Activated CD8-positive, alpha-beta memory T cell treated with anti-CD3 and anti-CD28 coated beads, Interleukin-2, amount 50 U/mL, for 48 hours (primary cell): ENCODE measurements at regions not wholly inside any gene's neighbourhood (a gene's known extent, or its start where the extent isn't known, plus 50 kb on each side); places are given as distances from the start of the nearest gene placed in this dataset.

Experiments
- DNase-seq: peaks from one replicate; pipeline ENCODE4 v3.0.0-alpha.2; 2020

GRCh38 chr16:9307446-9307845 lies 216.0 kb downstream of the HAPSTR1 start:
- no peak for DNase-seq

- DNase-seq, result no peak
Observed at GRCh38 chr16:9308356-9308801, 216.9 kb downstream of the HAPSTR1 start.

DNA sequence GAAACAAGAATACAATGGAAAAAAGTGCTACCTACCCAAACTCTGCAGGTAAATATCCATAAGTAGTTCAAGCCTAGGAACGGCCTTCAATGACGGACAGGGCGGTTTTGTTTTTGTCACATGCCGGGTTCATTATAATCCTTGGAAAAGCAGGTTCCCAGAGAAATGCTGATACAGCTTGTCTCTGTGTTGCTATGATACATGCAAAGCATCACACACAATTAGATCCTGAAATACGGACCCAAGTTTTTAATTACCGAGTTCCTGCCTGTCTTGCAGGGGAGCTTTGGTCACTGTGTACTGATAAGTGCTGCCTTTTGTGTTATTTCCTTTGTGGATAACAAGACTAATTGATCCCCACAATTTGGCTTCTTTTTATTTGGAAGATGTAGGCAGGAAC lies 217.4 kb downstream of the HAPSTR1 start:
- no peak for DNase-seq

DNA sequence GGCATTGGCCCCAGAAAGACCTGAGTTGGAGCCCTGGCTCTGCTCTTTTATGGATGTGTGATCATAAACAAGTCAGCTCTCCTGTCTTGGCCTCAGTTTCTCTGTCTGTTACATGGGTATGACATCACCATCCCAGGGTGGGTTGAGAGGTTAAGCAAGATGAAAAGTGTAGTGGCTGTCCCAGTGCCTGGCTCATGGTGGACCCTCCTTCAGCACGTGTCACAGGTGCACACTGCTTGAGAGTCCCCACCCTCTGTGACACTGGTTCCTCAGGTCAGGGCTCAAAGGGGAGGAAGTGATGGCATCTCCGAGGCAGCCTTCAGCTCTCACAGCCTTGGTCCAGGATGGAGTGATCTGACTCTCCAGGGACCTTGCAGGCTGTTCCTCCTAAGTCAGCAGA lies 218.4 kb downstream of the HAPSTR1 start:
- no peak for DNase-seq

- no peak for DNase-seq
Observed at GRCh38 chr16:9311303-9311954, 220.0 kb downstream of the HAPSTR1 start.

DNA sequence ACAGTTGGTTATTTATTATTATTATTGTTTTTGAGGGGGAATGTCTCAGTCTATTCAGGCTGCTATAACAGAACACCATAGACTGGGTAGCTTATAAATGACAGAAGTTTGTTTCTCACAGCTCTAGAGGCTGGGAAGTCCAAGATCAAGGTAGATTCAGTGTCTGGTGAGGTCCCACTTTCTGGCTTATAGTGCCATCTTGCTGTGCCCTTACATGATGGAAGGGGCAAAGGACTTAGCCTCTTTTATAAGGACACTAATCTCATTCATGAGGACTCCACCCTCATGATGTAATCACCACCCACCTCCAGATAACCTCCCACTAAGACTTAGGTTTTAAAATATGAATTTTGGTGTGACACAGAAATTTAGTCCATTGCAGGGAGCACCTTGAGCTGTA lies 224.6 kb downstream of the HAPSTR1 start:
- DNase-seq, result no peak

- DNase-seq, result no peak
Observed at GRCh38 chr16:9316615-9317014, 225.2 kb downstream of the HAPSTR1 start.

GRCh38 chr16:9318764-9319163 lies 227.3 kb downstream of the HAPSTR1 start:
- no peak for DNase-seq

- no peak for DNase-seq
Observed at GRCh38 chr16:9322769-9323168, 231.3 kb downstream of the HAPSTR1 start.

- DNase-seq, result no peak
Observed at GRCh38 chr16:9323170-9323569, 231.7 kb downstream of the HAPSTR1 start.

GRCh38 chr16:9327253-9327652 lies 235.8 kb downstream of the HAPSTR1 start:
- no peak for DNase-seq

- no peak for DNase-seq
Observed at GRCh38 chr16:9328411-9328810, 237.0 kb downstream of the HAPSTR1 start.

DNA sequence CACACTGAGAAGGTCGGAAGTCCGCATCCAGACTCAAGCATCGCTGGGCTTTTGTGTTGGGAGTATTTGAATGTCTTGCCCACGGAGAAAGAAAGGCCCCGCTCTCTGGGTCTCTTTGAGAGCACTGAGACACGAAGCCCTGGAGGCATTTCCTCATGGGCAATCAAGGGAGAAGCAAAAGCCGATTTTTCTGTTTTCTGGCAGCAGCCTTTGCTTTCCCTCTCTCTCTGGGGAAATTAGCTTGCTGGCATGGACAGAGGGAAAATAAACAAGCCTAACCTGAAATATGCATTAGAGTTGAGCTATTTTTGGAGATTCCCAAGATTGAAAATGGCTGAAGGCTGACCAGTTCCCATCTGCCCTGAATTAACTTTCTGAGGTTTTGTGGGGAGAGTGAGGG lies 238.7 kb downstream of the HAPSTR1 start:
- DNase-seq, result no peak

DNA sequence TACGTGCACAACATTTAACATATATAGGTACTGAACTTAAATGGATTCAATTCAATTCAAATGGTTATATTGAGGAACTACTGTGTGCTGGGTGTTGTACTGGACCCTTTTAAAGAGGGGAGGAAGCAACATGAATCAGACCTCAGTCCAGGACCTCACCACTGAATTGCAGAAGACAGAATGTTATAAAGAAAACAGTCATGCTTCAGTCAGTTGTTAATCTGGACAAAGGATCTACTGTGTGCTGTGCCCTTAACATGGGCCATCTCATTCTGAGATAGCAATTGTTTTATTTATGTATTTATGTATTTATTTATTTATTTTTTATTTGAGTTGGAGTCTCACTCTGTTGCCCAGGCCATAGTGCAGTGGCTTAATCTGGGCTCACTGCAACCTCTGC lies 240.1 kb downstream of the HAPSTR1 start:
- DNase-seq, result no peak

DNA sequence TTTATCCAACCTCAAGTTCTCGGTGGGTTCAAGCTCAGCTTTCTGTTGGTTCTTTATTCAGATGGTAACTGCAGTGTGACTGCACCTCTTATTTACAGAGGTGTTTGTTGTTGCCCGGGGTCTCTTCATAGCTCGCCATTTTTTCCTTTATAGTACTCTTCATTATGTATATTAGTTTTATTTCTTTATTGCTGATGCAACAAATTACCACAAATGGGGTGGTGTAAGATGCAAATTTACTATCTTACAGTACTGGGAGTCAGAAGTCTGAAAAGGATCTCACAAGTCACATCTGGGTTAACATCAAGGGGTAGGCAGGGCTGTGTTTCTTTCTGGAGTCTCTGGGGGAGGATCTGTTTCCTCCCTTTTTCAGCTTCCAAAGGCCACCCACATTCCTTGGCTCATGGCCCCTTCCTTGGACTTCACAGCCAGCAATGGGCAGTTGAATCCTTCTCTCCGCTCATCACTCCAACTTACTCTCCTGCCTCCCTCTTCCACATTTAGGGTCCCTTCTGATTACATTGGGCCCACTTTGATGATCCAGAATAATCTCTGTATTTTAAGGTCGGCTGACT lies 241.2 kb downstream of the HAPSTR1 start:
- no peak for DNase-seq

GRCh38 chr16:9333469-9333868 lies 242.0 kb downstream of the HAPSTR1 start:
- no peak for DNase-seq

GRCh38 chr16:9334103-9334502 lies 242.7 kb downstream of the HAPSTR1 start:
- DNase-seq, result no peak

GRCh38 chr16:9337308-9338032 lies 246.0 kb downstream of the HAPSTR1 start:
- DNase-seq, result no peak

DNA sequence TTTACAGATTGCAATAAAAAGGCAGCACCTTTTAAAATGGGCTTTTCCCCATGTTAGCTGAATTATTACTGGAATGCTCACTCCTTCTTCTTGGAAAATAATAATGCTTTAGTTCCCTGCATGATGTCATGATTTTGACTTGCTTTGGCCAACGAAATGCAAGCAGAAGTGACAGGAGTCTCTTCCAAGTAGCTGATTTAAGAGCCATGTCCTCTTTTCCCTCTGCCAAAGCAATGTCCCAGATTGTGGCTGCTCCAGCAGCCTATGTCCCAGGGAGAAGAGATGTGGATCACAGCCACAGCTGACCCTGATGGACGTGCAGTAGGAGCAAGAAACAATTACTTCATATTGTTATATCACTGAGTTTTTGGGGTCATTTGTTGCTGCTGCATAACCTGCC lies 246.6 kb downstream of the HAPSTR1 start:
- no peak for DNase-seq

DNA sequence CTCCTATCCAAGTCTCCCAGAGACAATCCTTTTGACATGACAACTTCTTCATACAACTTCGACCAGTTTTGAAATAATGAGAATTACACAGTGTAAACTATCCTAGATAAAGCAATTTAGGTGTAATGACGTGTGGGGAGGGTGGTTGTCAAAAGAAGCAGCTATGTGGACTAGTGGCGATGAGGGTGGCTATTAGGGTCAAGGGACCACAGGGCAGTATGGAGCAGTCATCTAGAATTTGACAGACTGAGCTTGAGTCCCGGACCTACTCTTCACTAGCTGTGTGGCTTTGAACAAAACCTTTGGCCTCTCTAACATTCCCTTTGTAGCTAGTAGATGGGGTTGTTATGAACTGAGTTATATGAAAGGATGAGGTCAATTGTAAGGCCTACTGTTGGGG lies 247.1 kb downstream of the HAPSTR1 start:
- DNase-seq, result no peak

- no peak for DNase-seq
Observed at GRCh38 chr16:9340526-9341256, 249.2 kb downstream of the HAPSTR1 start.

DNA sequence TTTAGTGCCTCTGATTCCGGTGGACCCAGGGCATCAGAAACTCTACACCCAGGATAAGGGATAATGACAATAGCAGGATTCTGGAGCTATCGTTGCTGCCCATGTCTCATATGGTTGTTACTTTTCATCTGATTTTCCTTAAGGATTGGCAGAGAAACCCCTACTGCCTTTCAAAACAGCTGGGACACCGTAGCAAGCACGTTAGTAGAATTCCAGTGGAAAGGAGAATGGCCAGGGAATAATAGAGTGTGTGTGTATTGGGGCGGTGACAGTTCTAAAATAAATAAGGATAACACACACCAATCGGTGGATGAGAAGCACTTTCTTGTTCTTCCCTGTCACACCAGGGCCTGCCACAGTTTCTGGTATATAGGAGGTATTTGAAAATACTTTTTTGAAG lies 251.8 kb downstream of the HAPSTR1 start:
- DNase-seq, result no peak

DNA sequence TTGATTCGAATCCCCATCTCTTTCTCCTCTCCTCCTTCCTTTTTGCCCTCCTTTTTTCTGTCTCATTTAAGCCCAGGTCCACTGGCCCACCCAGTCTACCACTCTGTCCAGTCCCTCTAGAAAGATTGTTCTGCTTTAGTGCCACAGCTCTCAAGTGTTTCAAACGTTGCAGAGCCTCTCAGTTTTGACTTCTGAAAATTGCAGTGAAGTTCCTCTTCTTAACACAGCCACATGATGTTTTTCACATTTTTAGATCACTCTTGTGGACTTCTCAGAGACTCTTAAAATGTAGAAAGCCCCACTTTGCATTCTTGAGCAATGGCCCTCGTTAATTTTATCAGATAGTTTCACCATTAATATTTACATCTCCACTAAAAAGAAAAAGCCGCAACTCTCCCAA lies 253.1 kb downstream of the HAPSTR1 start:
- no peak for DNase-seq

- DNase-seq, result no peak
Observed at GRCh38 chr16:9345046-9345445, 253.6 kb downstream of the HAPSTR1 start.
